Loucy (cell line): ENCODE measurements at regions not wholly inside any gene's neighbourhood (a gene's known extent, or its start where the extent isn't known, plus 50 kb on each side); places are given as distances from the start of the nearest gene placed in this dataset.
"Not testable (repeated sequence)": the region's sequence is repeated elsewhere in the genome, so short reads cannot be mapped to it uniquely, and the experiment has no call there.

Source experiments
- H2AFZ ChIP-seq: fragments of 200-600 bp; sonication (generic); 2 replicates; pipeline ENCODE4 v1.6.0; 2016; ENCODE audit warnings: antibody characterized with exemption, mild to moderate bottlenecking, low read length, moderate library complexity
- H3F3A ChIP-seq: fragments of 200-600 bp; 2 replicates; pipeline ENCODE4 v1.6.0; 2016; ENCODE audit warnings: antibody characterized with exemption, low read depth, mild to moderate bottlenecking
- H3K27me3 ChIP-seq: fragments of 200-600 bp; sonication (generic); 2 replicates; pipeline ENCODE4 v1.6.1; 2014; ENCODE audit warnings: low read length, mild to moderate bottlenecking; ENCODE audit not compliant: insufficient read depth, poor library complexity, severe bottlenecking
- H3K36me3 ChIP-seq: fragments of 200-600 bp; sonication (generic); 2 replicates; pipeline ENCODE4 v1.6.1; 2016; ENCODE audit warnings: low read length; ENCODE audit not compliant: insufficient read depth
- H3K4me1 ChIP-seq: fragments of 200-600 bp; sonication (generic); 2 replicates; pipeline ENCODE4 v1.5.1; 2014; ENCODE audit warnings: low read length, mild to moderate bottlenecking; ENCODE audit not compliant: insufficient read depth, poor library complexity, severe bottlenecking
- H3K4me2 ChIP-seq: fragments of 200-600 bp; sonication (generic); 2 replicates; pipeline ENCODE4 v1.6.0; 2014; ENCODE audit warnings: antibody characterized with exemption, low read length, low read depth, mild to moderate bottlenecking; ENCODE audit not compliant: poor library complexity, severe bottlenecking
- H3K4me3 ChIP-seq: fragments of 200-600 bp; sonication (generic); 2 replicates; pipeline ENCODE4 v1.5.1; 2014; ENCODE audit warnings: low read length, mild to moderate bottlenecking, mixed read lengths; ENCODE audit not compliant: poor library complexity, severe bottlenecking
- H3K79me2 ChIP-seq: fragments of 200-600 bp; sonication (generic); 2 replicates; pipeline ENCODE4 v1.6.1; 2014; ENCODE audit warnings: low read length; ENCODE audit not compliant: insufficient read depth
- H3K9ac ChIP-seq: fragments of 200-600 bp; sonication (generic); 2 replicates; pipeline ENCODE4 v1.6.0; 2014; ENCODE audit warnings: mild to moderate bottlenecking, low read depth, low read length, moderate library complexity; ENCODE audit not compliant: poor library complexity, severe bottlenecking
- H3K9me2 ChIP-seq: fragments of 200-600 bp; sonication (generic); replicated peaks from 2 replicates; pipeline ENCODE4 v1.6.1; 2016; ENCODE audit warnings: low read depth, low read length, mixed read lengths
- H3K9me3 ChIP-seq: fragments of 200-600 bp; sonication (generic); 2 replicates; pipeline ENCODE4 v1.6.1; 2014; ENCODE audit warnings: mild to moderate bottlenecking, antibody characterized with exemption, low read length, low read depth; ENCODE audit not compliant: insufficient read depth
- H4K20me1 ChIP-seq: fragments of 200-600 bp; sonication (generic); 2 replicates; pipeline ENCODE4 v1.6.0; 2014; ENCODE audit warnings: antibody characterized with exemption, low read length, mild to moderate bottlenecking; ENCODE audit not compliant: insufficient read depth, poor library complexity, severe bottlenecking
- CTCF ChIP-seq: fragments of 200-600 bp; sonication (generic); conservative IDR thresholded peaks from 2 replicates; pipeline ENCODE4 v1.5.1; 2014; ENCODE audit warnings: mild to moderate bottlenecking, antibody characterized with exemption, low read length
- EZH2phosphoT487 ChIP-seq: fragments of 200-600 bp; IDR thresholded peaks from 2 replicates; pipeline ENCODE4 v1.6.1; 2018; ENCODE audit warnings: antibody characterized with exemption, mild to moderate bottlenecking, moderate library complexity, borderline replicate concordance

GRCh38 chr14:106010783-106011182, 484.4 kb downstream of the TMEM121 start:
- no peaks in the 10 kb centered on the region for H3K9me2 ChIP-seq
- TF ChIP-seq CTCF, result no peak
- no peak for TF ChIP-seq EZH2phosphoT487

GRCh38 chr14:106011631-106012360, 485.4 kb downstream of the TMEM121 start:
- H3K4me3 ChIP-seq, H3K9me3 ChIP-seq, H3K9me2 ChIP-seq, H4K20me1 ChIP-seq, H2AFZ ChIP-seq, H3F3A ChIP-seq, H3K9ac ChIP-seq, H3K4me2 ChIP-seq, H3K27me3 ChIP-seq, H3K36me3 ChIP-seq: not testable (repeated sequence)
- Histone ChIP-seq H3K4me1 (peaks cover 14% of the 10 kb centered on the region), H3K79me2 (peaks cover 14% of the 10 kb centered on the region; the same call in 1 of the 2 replicates)
- TF ChIP-seq CTCF, result peak; percentile 42

More at GRCh38 chr14:106010783-106011182, 484.4 kb downstream of the TMEM121 start:
- Histone ChIP-seq H2AFZ (no peak overlapping the region), H3K4me1 (peaks cover 14% of the 10 kb centered on the region), H3K4me2 (no peak overlapping the region), H3K79me2 (peaks cover 24% of the 10 kb centered on the region; the same call in 1 of the 2 replicates), H4K20me1 (no peaks in the 10 kb centered on the region), H3K9me3 (no peaks in the 10 kb centered on the region), H3K9ac (no peak overlapping the region), H3K27me3 (no peaks in the 10 kb centered on the region), H3K4me3 (no peak overlapping the region), H3K36me3 (no peaks in the 10 kb centered on the region), H3F3A (no peaks in the 10 kb centered on the region)

GRCh38 chr14:106012361-106012725, 486.0 kb downstream of the TMEM121 start:
- not testable (repeated sequence) for H3K9me3 ChIP-seq, H3F3A ChIP-seq, H4K20me1 ChIP-seq, H3K9me2 ChIP-seq, H2AFZ ChIP-seq, H3K27me3 ChIP-seq, H3K4me2 ChIP-seq, H3K9ac ChIP-seq, H3K36me3 ChIP-seq, H3K4me3 ChIP-seq
- peaks cover 11% of the 10 kb centered on the region; the same call in 1 of the 2 replicates for H3K79me2 ChIP-seq
- H3K4me1 ChIP-seq, result peaks cover 14% of the 10 kb centered on the region

- Histone ChIP-seq H3K36me3 (no peaks in the 10 kb centered on the region), H2AFZ (no peak overlapping the region), H3K79me2 (no peaks in the 10 kb centered on the region), H3K4me1 (peaks cover 14% of the 10 kb centered on the region), H3K9me3 (no peaks in the 10 kb centered on the region), H3K9ac (no peak overlapping the region), H3K9me2 (no peaks in the 10 kb centered on the region), H3F3A (no peaks in the 10 kb centered on the region), H3K4me2 (no peak overlapping the region), H3K27me3 (no peaks in the 10 kb centered on the region), H4K20me1 (no peaks in the 10 kb centered on the region), H3K4me3 (no peak overlapping the region)
- TF ChIP-seq EZH2phosphoT487 (no peak), CTCF (no peak)
Observed at GRCh38 chr14:106013879-106014376, 487.5 kb downstream of the TMEM121 start.

GRCh38 chr14:106017952-106018351, 491.6 kb downstream of the TMEM121 start:
- H2AFZ ChIP-seq, H3K27me3 ChIP-seq, H3K79me2 ChIP-seq, H3K9ac ChIP-seq, H3K9me2 ChIP-seq, H3K4me2 ChIP-seq, H3F3A ChIP-seq, H3K4me3 ChIP-seq, H3K4me1 ChIP-seq, H4K20me1 ChIP-seq, H3K9me3 ChIP-seq, H3K36me3 ChIP-seq: not testable (repeated sequence)
